ENCODE measurements at regions not wholly inside any gene's neighbourhood (a gene's known extent, or its start where the extent isn't known, plus 50 kb on each side); places are given as distances from the start of the nearest gene placed in this dataset.
"Not testable (repeated sequence)": the region's sequence is repeated elsewhere in the genome, so short reads cannot be mapped to it uniquely, and the experiment has no call there.

- peaks cover 6 to 59% (median 24%) of the 10 kb centered on the region in 3 donors for H3K27me3 ChIP-seq
These were observed 101.3 kb downstream of the HIF1AN start for GRCh38 chr10:100636848-100637553.

DNA sequence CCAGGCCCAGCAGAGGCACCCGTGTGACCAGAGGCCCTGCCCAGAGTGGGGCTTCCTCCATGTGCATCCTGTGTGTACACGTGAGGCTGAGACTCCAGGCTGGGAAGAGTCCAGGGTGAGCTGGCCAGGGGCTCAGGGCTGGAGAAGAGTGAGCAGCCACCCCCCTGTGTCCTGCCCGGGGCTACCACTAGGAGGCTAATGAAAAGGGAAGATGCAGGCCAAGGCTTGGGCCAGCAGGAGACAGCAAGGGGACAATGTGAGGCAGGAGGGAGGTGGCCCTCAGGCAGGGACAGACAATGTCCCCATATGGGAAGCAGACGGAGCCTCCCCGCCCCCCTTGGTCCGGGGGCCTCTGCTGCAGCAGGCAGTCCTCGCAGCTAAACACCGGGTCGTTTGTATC is 102.0 kb downstream of the HIF1AN start:
- 10 to 30% methylated on average over 9 of the region's 9 CpGs for WGBS, 2 donors
- intact Hi-C loops (cut with DNase I), result no loop called here
- no peaks in the 10 kb centered on the region for H3K36me3 ChIP-seq
- no peaks in the 10 kb centered on the region for H3K9me3 ChIP-seq
- TF ChIP-seq, protein P1, sequence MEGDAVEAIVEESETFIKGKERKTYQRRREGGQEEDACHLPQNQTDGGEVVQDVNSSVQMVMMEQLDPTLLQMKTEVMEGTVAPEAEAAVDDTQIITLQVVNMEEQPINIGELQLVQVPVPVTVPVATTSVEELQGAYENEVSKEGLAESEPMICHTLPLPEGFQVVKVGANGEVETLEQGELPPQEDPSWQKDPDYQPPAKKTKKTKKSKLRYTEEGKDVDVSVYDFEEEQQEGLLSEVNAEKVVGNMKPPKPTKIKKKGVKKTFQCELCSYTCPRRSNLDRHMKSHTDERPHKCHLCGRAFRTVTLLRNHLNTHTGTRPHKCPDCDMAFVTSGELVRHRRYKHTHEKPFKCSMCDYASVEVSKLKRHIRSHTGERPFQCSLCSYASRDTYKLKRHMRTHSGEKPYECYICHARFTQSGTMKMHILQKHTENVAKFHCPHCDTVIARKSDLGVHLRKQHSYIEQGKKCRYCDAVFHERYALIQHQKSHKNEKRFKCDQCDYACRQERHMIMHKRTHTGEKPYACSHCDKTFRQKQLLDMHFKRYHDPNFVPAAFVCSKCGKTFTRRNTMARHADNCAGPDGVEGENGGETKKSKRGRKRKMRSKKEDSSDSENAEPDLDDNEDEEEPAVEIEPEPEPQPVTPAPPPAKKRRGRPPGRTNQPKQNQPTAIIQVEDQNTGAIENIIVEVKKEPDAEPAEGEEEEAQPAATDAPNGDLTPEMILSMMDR (IDR thresholded peaks at IDR 0.05), result no peak
- TF ChIP-seq POLR2A (IDR thresholded peaks at IDR 0.05), result no peak
- no peak for TF ChIP-seq POLR2AphosphoS5 (IDR thresholded peaks at IDR 0.05)
- no peak for TF ChIP-seq EP300 (IDR thresholded peaks at IDR 0.05)
- no peaks in the 10 kb centered on the region for H3K4me1 ChIP-seq
- peaks cover 6 to 67% (median 24%) of the 10 kb centered on the region in 3 donors for H3K27me3 ChIP-seq
- no peak for DNase-seq
- H3K27ac ChIP-seq, result no peak overlapping the region
- no peak overlapping the region for H3K4me3 ChIP-seq

More at GRCh38 chr10:100636848-100637553, 101.3 kb downstream of the HIF1AN start:
- 41 to 52% methylated on average over 6 of the region's 6 CpGs for WGBS, 2 donors
- H3K36me3 ChIP-seq, result no peaks in the 10 kb centered on the region
- no peak for DNase-seq
- no peaks in the 10 kb centered on the region for H3K4me1 ChIP-seq
- no peak overlapping the region for H3K4me3 ChIP-seq
- H3K27ac ChIP-seq, result no peak overlapping the region
- no peaks in the 10 kb centered on the region for H3K9me3 ChIP-seq
- TF ChIP-seq POLR2A (IDR thresholded peaks at IDR 0.05) (no peak), POLR2AphosphoS5 (IDR thresholded peaks at IDR 0.05) (no peak), EP300 (IDR thresholded peaks at IDR 0.05) (no peak)
- TF ChIP-seq, protein P1 (IDR thresholded peaks at IDR 0.05), result no peak
- intact Hi-C loops (cut with DNase I), result no loop called here

DNA sequence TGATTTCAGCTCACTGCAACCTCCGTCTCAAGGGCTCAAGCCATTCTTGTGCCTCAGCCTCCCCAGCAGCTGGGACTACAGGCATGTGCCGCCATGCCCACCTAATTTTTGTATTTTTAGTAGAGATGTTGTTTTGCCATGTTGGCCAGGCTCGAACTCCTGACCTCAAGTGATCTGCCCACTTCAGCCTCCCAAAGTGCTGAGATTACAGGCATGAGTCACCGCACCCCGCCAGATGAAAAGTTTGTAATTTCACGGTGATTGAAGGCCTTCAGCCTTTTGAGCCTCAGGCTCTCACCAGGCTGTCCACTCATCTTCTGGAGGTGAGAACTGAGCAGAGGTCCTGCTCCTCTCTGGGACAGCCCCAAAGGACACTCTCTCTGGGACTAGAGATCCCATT is 103.2 kb downstream of the HIF1AN start:
- 83 to 87% methylated on average over 6 of the region's 6 CpGs for WGBS, 2 donors
- DNase-seq; H3K36me3 ChIP-seq; H3K4me3 ChIP-seq; H3K4me1 ChIP-seq; intact Hi-C loops (cut with DNase I); H3K27ac ChIP-seq; H3K9me3 ChIP-seq: not testable (repeated sequence)
- peaks cover 6 to 77% (median 24%) of the 10 kb centered on the region in 3 donors for H3K27me3 ChIP-seq

DNA sequence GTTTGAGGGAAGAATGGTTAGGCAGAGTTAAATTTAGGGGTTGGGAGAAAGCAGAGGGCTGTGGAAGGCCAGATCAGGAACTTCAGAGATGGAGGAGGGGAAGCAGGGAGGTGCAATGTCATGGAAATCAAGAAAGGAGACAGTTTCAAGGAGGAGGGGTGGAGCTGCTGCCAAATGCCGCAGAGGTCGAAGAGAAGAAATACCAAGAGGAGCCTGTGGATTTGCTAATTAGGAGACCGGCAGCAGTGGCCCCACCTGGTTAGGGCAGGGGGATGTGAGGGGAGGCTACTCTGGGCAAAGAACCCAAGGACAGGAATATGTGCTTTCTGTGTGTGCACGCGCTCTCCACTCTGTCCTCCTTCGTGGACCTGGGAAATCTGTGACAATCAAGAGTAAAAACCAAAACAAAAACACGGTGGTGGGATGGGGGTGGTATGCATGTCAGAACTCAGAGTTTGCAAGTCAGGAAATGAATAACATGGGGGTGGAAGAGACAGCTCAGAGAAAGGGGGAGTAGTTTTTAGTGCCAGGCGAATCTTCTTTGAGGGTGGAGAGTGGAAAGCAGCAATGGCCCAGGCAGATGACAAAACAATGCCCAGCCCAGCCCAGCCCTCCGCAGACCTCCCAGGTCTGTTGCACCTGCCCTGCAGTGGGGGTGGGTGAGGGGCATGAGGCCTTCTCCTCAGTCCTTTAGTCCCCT is 102.9 kb upstream of the PAX2 start:
- H3K9me3 ChIP-seq, result no peaks in the 10 kb centered on the region
- 15 to 31% methylated on average over 9 of the region's 9 CpGs for WGBS, 2 donors
- no peak for TF ChIP-seq POLR2AphosphoS5 (IDR thresholded peaks at IDR 0.05)
- no peak for TF ChIP-seq EP300 (IDR thresholded peaks at IDR 0.05)
- no peak for TF ChIP-seq POLR2A (IDR thresholded peaks at IDR 0.05)
- TF ChIP-seq, protein P1 (IDR thresholded peaks at IDR 0.05), result no peak
- H3K36me3 ChIP-seq, result no peaks in the 10 kb centered on the region
- H3K4me1 ChIP-seq, result no peaks in the 10 kb centered on the region
- intact Hi-C loops (cut with DNase I), result no loop called here
- no peak overlapping the region for H3K27ac ChIP-seq
- DNase-seq, result no peak
- H3K4me3 ChIP-seq, result no peak overlapping the region
- peaks cover 6 to 93% (median 23%) of the 10 kb centered on the region in 3 donors for H3K27me3 ChIP-seq

- Histone ChIP-seq H3K27ac (no peak overlapping the region), H3K27me3 (peaks cover 0 to 80% (median 1%) of the 10 kb centered on the region in 3 donors), H3K9me3 (no peaks in the 10 kb centered on the region), H3K36me3 (no peaks in the 10 kb centered on the region), H3K4me3 (no peak overlapping the region), H3K4me1 (no peaks in the 10 kb centered on the region)
- 63 to 70% methylated on average over 5 of the region's 5 CpGs for WGBS, 2 donors
- DNase-seq, result no peak
- no peak for TF ChIP-seq POLR2AphosphoS5 (IDR thresholded peaks at IDR 0.05)
- TF ChIP-seq POLR2A (IDR thresholded peaks at IDR 0.05), result no peak
- TF ChIP-seq, protein P1 (IDR thresholded peaks at IDR 0.05), result no peak
- TF ChIP-seq EP300 (IDR thresholded peaks at IDR 0.05), result no peak
- intact Hi-C loops (cut with DNase I), result no loop called here
These were observed 100.3 kb upstream of the PAX2 start for GRCh38 chr10:100645091-100645490.
